Left lung (tissue), 4 donors: ENCODE measurements at regions not wholly inside any gene's neighbourhood (a gene's known extent, or its start where the extent isn't known, plus 50 kb on each side); places are given as distances from the start of the nearest gene placed in this dataset.

Experiments used
- ATAC-seq: fragments of 200-7000 bp; cut with Tn5 transposase; one replicate; pipeline ENCODE4 v1.9.1; 2020; ENCODE audit warnings: moderate library complexity
- DNase-seq, 4 donors: peaks; one replicate each; pipeline ENCODE4 v3.0.0-alpha.2; 2013 to 2020
- H3K27ac ChIP-seq, 2 donors: fragments of 200-600 bp; sonication (generic) in 1 of 2; one replicate each; pipeline versions ENCODE4 v1.5.0 to v1.8.0; 2020 to 2021
- H3K27me3 ChIP-seq, 2 donors: fragments of 200-600 bp; sonication (generic) in 1 of 2; one replicate each; pipeline versions ENCODE4 v1.5.0 to v1.8.0; 2020 to 2021
- H3K36me3 ChIP-seq, 2 donors: fragments of 200-600 bp; sonication (generic) in 1 of 2; one replicate each; pipeline versions ENCODE4 v1.5.0 to v1.8.0; 2020 to 2021
- H3K4me1 ChIP-seq, 2 donors: fragments of 200-600 bp; one replicate each; pipeline ENCODE4 v1.8.0; 2021
- H3K4me3 ChIP-seq, 2 donors: fragments of 200-600 bp; sonication (generic) in 1 of 2; one replicate each; pipeline versions ENCODE4 v1.5.0 to v1.8.0; 2020 to 2021; ENCODE audit warnings: mild to moderate bottlenecking in 1 of 2
- H3K9me3 ChIP-seq, 2 donors: fragments of 200-600 bp; sonication (generic) in 1 of 2; one replicate each; pipeline versions ENCODE4 v1.5.0 to v1.8.0; 2020 to 2021
- intact Hi-C, 2 donors: fragments of 100-400 bp; cut with DNase I; formaldehyde crosslinking; loops; one replicate each; pipeline versions ENCODE4 v1.11.2 to v1.14.2; 2022
- TF ChIP-seq, protein P1 (sequence below), 2 donors: fragments of 200-600 bp; sonication (generic) in 1 of 2; IDR thresholded peaks; one replicate each; pipeline versions ENCODE4 v1.5.0 to v1.8.0; 2021; ENCODE audit warnings: antibody characterized with exemption in 2 of 2
- donor health status: DM: no; HTN: yes; CAD: no.
- donor health status: DM: no; HTN: no; CAD: no.

- Histone ChIP-seq H3K27me3 (no peaks in the 10 kb centered on the region), H3K36me3 (no peaks in the 10 kb centered on the region), H3K27ac (no peak overlapping the region), H3K4me3 (no peak overlapping the region), H3K4me1 (no peaks in the 10 kb centered on the region), H3K9me3 (no peaks in the 10 kb centered on the region)
- TF ChIP-seq, protein P1, sequence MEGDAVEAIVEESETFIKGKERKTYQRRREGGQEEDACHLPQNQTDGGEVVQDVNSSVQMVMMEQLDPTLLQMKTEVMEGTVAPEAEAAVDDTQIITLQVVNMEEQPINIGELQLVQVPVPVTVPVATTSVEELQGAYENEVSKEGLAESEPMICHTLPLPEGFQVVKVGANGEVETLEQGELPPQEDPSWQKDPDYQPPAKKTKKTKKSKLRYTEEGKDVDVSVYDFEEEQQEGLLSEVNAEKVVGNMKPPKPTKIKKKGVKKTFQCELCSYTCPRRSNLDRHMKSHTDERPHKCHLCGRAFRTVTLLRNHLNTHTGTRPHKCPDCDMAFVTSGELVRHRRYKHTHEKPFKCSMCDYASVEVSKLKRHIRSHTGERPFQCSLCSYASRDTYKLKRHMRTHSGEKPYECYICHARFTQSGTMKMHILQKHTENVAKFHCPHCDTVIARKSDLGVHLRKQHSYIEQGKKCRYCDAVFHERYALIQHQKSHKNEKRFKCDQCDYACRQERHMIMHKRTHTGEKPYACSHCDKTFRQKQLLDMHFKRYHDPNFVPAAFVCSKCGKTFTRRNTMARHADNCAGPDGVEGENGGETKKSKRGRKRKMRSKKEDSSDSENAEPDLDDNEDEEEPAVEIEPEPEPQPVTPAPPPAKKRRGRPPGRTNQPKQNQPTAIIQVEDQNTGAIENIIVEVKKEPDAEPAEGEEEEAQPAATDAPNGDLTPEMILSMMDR (IDR thresholded peaks at IDR 0.05) = no peak
- no peak for DNase-seq
- intact Hi-C loops = no loop called here
- no peak for ATAC-seq
Observed at GRCh38 chr6:1100269-1100668, 211.6 kb upstream of the FOXQ1 start.

GRCh38 chr6:1099264-1099663, 212.6 kb upstream of the FOXQ1 start:
- Histone ChIP-seq H3K4me3 (no peak overlapping the region), H3K27ac (no peak overlapping the region), H3K9me3 (no peaks in the 10 kb centered on the region), H3K27me3 (no peaks in the 10 kb centered on the region), H3K36me3 (no peaks in the 10 kb centered on the region), H3K4me1 (no peaks in the 10 kb centered on the region)
- intact Hi-C loops = no loop called here
- TF ChIP-seq, protein P1 (IDR thresholded peaks at IDR 0.05) = no peak
- DNase-seq = no peak
- no peak for ATAC-seq

DNA sequence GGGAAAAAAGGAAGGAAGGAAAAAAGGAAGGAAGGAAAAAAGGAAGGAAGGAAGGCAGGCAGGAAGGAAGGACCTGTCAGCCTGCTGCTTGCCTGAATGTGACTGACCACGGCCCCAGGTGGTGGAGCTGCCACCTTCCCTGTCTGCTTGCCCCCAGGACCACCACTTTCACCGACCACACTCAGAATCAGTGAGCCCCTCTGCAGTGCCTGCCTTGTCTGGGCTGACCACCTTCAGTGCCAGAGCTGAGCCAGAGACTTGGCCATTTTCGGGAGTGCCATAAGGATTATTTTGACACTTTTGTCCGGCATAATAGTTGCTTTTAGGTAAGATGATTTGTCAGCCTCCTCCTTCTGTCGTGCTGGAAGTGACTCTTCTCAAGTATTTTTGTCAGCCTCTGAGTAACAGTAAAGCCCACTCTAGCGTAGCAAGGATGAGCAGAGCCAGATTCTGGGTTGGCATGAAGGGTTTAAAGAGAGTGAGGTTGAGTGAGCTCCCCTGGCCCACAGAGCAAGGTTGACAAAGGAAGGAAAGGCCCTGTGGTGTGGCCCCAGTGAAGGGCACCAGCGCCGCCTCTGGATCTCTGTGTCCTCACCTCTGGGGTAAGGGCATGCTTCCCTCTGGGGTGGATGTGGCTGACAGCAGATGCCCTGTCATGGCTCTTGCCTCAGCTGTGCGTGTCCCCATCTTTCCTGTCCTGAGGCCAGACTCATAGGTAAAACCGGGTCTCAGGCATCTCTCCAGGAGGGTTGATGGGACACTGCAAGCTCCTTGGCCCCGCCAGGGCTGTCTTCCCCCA, 214.7 kb upstream of the FOXQ1 start:
- intact Hi-C loops = no loop called here
- Histone ChIP-seq H3K36me3 (no peaks in the 10 kb centered on the region), H3K4me1 (no peaks in the 10 kb centered on the region), H3K27ac (no peak overlapping the region), H3K9me3 (no peaks in the 10 kb centered on the region), H3K4me3 (no peak overlapping the region), H3K27me3 (no peaks in the 10 kb centered on the region)
- ATAC-seq = no peak
- no peak for DNase-seq
- TF ChIP-seq, protein P1 (IDR thresholded peaks at IDR 0.05) = no peak

DNA sequence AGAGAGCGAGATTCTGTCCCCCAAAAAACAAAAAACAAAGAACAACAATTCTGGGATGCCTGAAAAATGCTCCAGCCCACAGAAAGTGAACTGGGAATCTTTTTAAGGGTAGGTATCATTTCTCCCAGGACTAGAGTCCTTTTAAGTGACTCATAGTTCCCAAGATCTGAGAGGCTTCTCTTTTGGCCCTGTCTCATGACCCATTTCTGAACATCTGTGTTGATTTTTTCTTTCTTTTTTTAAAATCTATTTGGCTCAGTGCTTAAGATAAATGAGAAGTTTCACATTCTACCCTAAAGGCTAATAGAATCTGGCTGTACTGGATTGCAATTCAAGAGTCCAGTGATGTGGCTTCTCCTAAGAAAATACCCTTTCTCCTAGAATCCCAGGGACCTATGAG, 217.6 kb upstream of the FOXQ1 start:
- DNase-seq (no peak), ATAC-seq (peak; percentile 41)
- TF ChIP-seq, protein P1 (IDR thresholded peaks at IDR 0.05) = no peak
- Histone ChIP-seq H3K36me3 (no peaks in the 10 kb centered on the region), H3K4me1 (no peaks in the 10 kb centered on the region), H3K9me3 (no peaks in the 10 kb centered on the region), H3K27ac (no peak overlapping the region), H3K27me3 (no peaks in the 10 kb centered on the region), H3K4me3 (no peak overlapping the region)
- intact Hi-C loops = no loop called here

GRCh38 chr6:1091900-1092299, 220.0 kb upstream of the FOXQ1 start:
- Histone ChIP-seq H3K9me3 (no peaks in the 10 kb centered on the region), H3K4me3 (no peak overlapping the region), H3K36me3 (no peaks in the 10 kb centered on the region), H3K27me3 (no peaks in the 10 kb centered on the region), H3K27ac (no peak overlapping the region), H3K4me1 (no peaks in the 10 kb centered on the region)
- TF ChIP-seq, protein P1 (IDR thresholded peaks at IDR 0.05) = no peak
- intact Hi-C loops = no loop called here
- ATAC-seq (no peak), DNase-seq (no peak)
